Activated CD4-positive, alpha-beta T cell treated with anti-CD3 and anti-CD28 coated beads, Interleukin-2, amount 50 U/mL, for 1 hour (primary cell): ENCODE measurements at regions not wholly inside any gene's neighbourhood (a gene's known extent, or its start where the extent isn't known, plus 50 kb on each side); places are given as distances from the start of the nearest gene placed in this dataset.

Experiments used
- DNase-seq: peaks from one replicate; pipeline ENCODE4 v3.0.0-alpha.2; 2020

DNA sequence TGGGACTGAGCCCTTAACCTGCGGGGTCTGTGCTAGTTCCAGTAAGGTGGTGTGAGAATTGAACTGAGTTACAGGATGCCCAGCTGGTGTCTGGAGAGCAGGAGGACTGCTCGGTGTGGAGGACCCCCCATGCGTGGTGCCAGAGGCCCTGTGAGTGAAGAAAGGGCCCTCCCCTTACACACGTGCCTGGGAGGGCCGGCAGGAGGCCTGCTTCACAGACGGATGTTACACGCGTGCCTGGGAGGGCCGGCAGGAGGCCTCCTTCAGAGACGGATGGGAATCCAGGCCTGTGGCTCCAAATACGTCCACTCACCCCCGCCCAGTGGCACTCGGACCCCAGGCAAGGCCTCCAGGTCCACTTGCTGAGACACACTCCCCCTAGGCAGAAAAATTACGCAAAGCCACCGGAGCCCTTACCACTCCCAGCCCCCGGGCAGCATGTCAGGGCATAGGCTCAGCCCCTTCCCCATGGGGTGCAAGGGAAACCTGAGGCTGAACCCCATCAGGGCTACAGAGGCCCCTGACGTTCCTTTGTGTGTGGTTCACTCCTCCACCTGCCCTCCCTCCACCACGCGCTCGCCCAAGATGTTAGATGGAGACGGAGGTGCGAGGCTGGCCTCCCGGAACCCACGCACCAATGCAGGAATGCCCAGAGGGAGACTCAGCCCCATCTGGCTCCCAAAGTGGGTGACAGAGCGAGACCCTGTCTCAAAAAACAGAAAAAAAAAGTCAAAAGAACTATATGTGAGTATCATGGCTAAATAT lies 227.8 kb downstream of the BRD1 start:
- DNase-seq, result no peak

GRCh38 chr22:49599039-49599438 lies 228.6 kb downstream of the BRD1 start:
- DNase-seq, result no peak

DNA sequence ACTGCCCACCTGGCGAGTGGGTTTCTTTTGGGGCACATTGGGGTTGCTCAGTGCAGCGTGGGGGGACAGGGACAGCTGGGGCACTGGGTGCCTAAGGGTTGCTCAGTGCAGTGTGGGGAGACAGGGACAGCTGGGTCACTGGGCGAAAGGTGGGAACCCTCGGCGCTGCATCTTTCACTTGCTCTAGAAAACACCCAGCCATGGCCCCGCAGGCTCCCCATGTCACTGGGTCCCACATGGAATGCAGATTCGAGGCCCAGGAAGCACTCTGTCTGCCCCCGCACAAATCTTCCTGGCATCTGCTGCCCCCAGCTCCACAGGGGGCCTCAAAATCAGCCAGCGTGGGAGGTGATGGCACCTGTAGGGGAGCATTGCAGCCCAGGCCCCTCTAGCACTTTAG lies 229.3 kb downstream of the BRD1 start:
- no peak for DNase-seq

DNA sequence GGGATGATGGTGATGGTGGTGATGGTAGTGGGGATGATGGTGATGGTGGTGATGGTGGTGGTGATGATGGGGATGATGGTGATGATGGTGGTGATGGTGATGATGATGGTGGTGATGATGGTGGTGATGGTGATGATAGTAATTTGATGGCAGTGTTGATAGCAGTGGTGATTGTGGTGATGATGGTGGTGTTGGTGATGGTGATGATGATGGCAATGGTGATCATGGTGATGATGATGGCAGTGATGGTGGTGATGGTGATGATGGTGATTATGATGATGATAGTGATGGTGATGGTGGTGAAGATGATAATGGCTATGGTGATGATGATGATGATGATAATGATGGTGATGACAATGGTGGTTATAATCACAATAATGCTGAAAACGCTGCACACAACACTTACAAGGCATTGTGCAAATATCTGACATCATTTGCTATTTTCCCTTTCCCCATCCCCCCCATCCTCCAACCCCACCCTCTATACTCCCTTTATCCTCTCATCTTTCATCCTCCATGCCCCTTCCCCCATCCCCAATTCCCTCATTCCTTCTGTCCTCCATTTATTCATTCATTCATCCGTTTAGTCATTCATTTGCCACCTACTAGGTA lies 230.1 kb downstream of the BRD1 start:
- no peak for DNase-seq

DNA sequence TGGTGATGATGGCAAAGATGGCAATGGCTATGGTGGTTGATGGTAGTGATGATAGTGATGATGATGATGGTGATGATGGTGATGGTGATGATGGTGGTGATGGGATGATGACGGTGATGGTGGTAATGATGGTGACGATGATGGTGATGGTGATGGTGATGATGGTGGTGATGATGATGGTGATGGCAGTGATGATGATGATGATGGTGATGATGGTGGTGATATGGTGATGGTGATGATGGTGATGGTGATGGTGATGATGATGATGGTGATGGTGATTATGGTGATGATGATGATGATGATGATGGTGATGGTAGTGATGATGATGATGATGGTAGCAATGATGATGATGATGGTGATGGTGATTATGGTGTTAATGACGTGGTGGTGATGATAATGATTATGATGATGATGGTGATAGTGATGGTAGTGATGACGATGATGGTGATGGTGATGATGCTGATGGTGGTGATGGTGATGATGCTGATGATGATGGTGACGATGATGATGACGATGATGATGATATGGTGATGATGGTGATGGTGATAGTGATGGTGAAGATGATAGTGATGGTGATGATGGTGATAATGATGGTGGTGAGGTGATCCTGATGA lies 232.1 kb downstream of the BRD1 start:
- no peak for DNase-seq

DNA sequence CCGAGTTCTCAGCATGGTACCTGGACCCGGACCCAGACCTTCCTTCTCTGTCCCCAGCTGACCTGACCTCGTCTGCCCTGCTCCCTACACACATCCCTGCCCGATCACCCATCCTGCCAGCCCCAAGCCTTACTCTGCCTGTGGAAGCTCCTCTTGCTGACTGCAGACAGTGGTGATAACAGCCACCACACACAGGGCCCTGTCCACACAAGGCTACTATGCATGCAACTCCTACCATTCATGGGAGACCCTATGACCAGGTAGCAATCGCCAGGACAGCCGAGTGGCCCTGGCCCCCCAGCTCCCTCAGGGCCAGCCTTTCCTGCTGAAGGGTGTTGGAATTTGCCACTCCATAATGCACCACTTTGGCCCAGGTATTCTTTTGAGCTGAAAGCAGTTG lies 233.6 kb downstream of the BRD1 start:
- no peak for DNase-seq

DNA sequence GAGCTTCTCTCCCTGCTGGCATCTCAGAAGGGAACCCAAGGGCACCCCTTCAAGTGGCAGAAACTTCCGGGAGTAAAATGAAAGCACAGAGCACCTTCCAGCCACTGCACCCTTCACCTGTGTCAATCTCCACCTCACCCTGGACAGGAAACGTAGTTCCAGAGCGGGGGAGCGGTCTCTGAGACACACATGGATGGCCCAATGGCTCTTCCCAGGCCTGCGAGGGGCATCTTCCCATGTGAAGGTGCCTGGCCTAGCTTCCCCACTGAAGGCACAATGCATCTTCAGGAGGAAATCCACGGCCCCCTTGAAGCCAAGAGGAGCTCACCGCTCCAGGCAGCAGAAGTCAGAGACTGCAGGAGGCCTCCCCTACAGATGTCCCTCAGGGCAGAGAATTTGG lies 234.2 kb downstream of the BRD1 start:
- no peak for DNase-seq

- DNase-seq, result no peak
These were observed 234.7 kb downstream of the BRD1 start for GRCh38 chr22:49592780-49593501.

DNA sequence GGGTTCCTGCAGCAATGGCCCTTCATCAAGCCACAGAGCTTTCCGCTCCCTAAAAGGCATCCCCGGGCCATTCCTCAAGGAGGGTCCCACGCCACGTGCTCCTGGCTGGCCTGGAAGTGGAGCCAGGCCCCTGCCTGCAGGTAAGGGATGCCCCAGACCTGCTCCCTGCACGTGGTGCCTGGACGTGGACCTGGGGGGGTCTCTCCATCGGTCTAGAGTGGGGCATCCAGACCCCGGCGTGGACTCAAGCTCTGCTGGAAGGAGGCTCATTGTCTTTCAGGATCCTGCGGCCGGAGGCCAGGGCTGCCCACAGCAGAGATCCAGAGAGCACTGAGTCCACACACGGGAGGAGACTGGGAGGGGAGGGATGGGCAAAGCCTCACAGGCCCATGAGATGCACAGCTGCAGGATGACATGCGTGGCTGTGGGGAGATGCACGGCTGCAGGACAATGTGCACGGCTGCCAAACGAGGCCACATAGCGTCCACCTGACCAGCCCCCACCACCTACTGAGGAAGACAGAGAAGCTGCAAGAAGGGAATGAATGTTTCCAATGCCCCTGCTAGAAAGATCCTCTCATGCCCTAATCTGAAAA lies 236.7 kb downstream of the BRD1 start:
- DNase-seq, result no peak

GRCh38 chr22:49590381-49590780 lies 237.3 kb downstream of the BRD1 start:
- no peak for DNase-seq

DNA sequence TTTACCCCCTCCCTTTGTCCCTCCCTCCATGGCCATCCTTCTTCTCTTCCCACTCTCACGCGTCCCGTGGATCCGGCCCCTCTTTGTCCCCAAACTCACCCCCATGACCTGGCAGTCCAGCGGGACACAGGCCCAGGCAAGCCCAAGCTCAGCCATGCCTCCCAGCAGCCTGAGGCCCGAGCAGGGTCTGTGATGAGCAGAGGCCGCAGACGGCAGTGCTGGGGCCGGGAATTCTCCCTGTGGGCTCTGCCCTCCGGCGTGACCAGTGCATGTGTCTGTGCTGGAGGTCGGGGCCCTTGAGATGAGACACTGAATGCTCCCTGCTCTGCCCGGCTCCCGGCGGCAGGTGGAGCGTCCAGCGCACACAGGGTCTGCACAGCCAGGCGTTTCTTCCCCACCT lies 237.9 kb downstream of the BRD1 start:
- DNase-seq, result no peak

DNA sequence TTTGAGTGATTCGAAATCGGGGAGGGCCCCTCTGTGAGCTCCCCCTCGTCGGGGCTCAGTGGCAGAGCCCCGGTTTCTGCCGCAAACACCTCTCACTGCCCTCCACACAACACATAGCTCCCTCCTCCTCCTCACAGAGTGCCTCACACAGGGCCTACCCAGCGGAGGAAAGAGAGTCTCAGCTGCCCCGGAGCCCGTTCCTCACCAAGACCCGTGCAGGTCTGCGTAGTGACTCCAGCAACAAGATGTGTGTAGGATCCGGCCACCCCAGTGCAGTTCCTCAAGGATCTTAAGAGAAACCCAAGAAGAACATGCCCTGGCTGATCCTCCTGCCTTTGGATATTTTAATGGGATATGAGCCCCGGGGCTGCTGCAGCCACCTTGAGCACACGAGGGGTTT lies 238.4 kb downstream of the BRD1 start:
- no peak for DNase-seq

DNA sequence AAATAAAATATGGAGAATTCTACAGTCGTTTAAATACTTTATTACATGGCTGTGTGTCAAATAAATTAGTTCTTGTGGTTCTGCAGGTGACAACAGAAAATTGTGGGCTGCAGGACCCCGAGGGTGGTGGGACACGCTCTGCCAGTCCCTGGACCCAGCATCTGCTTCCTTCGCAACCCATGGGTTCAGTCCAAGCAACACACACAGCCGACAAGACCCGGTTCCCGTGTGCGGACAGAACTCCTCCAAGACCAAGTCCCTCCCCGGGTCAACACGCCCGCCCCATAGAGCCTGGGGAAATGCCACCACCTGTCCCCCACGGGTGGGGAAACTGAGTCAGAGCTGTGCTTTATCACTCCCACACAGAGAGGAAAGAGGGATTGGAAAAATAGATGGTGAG lies 238.9 kb downstream of the BRD1 start:
- DNase-seq, result no peak

DNA sequence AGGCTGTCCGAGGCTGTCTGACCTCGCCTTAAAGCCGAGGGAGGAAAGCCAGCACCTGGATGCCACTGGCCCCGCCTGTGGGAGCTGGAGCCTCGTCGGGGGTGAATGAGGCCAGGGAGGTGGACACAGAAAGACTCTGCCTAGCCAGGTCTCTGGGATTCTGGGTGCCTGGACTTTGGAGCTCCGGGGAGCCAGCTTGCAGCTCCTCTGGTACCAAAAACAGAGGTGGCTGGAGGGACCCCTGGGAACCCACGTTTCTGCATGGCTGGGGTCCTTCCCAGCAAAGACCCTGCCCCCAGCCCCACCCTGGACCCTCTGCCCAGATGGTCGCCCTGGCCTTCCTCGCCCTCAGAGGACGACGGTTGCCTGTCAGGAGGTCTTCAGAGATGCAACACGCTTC lies 239.7 kb downstream of the BRD1 start:
- no peak for DNase-seq

DNA sequence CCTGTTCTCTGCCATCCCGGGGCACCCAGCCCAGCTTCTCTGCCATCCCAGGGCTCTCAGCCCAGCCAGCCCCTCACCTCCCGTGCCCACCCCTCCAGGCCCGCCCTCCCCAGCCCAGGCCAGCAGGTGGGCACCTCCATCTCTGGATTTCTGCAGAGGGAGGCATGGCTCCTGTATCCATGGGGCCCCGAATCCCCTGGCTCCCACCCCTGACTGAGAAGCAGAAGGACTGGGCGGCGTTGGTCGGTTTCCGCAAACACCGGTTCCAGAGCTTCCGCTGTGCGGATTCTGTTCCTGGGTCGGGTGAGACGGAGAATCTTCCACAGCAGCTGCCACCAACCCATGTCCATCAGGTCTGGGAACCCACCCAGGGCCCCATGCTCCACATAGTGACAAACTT lies 240.3 kb downstream of the BRD1 start:
- no peak for DNase-seq

- DNase-seq, result no peak
These were observed 240.8 kb downstream of the BRD1 start for GRCh38 chr22:49586873-49587272.

DNA sequence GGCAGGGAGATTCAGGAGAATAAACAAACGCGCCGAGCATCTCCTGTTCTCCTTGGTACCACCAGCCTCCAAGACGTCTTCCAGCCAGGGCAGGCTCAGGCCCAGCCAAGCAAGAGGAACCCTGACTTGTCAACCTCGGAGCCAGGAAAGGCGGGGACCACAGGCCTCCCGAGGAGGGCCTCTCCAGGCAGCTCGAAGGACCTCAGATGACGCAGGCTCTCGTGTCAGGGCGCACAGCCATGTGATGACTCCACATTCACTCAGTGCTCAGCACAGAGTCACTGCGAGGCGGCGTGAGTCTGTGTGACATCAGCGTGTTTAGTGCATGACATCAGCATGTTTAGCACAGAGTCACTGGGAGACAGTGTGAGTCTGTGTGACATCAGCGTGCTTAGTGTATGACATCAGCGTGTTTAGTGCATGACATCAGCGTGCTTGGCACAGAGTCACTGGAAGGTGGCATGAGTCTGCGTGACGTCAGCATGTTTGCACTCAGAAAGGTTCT lies 241.4 kb downstream of the BRD1 start:
- no peak for DNase-seq

DNA sequence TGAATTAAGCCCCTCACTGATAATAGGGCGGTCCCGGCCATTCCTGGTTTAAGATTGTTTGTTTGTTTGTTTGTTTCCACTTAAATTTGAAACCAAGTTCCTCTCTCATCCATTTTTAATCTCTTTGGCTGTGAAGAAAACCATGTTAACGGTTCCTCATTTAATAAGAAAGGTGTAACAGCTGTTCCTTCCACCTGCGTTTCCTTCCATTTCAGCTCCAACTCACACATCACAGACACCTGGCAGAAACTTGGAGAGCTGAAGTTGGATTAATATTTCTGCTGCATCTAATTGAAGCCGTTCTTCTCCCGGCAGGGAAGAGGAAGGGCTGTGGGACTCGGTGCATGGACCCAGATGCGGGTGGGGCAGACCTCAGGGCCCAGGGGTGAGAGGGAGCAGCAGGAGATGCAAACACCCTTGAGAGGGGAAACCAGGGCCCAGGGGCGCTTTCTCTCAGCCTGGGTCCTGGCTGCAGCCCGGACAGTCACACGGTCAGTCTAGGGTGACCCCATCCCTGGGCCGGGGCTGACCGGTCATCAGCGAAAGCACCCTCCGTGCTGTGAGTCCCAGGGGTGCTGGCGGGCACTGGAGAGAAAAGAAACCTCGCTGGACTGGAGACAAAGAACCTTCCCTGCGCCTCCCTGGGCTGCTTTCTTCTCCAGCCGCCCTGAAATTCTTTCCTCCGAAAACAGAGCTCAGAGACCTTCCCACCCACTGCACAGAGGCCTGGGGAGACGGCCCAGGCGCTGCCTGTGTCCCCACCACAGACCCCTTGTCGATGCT lies 242.0 kb downstream of the BRD1 start:
- no peak for DNase-seq

GRCh38 chr22:49583886-49584505 lies 243.7 kb downstream of the BRD1 start:
- DNase-seq, result no peak

DNA sequence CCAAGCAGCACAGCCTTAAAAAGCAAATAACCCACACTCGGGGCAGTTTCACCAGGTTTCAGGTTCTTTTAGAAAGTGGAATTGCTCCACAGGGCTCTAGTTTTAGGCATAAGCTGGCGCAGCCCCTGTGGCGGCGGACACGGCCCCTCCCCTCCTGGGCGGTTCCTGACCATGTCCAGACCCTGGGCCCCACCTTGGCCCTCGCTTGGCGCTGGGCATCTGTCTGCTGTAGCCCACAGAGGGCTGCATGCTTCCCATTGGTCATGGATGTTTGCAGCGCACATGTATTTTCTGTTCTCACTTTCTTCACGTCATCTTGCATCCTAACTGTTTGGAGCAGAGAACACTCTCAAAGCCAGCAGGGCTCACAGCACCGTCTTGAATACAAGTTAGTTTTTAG lies 244.3 kb downstream of the BRD1 start:
- no peak for DNase-seq

DNA sequence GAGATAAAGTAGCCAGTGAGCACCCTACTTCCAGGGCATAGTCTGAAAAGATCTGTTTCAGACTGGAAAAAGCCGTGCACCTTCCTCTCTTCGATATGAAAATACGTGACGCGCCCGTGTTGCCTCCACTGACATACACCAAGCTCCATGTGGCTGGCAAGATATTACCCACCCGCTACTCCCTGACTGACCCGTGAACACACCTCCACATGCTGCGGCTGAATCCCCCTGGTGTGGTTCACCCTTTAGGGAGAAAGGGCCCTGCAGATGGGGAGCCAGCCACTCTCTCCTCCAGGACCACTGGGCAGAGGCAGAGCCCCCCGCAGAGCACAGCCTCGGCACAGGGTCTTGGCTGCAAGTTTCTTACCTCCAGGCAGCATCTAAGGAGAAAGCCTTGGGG lies 245.0 kb downstream of the BRD1 start:
- no peak for DNase-seq

- DNase-seq, result no peak
These were observed 245.5 kb downstream of the BRD1 start for GRCh38 chr22:49582181-49582580.
